ENCODE measurements at regions not wholly inside any gene's neighbourhood (a gene's known extent, or its start where the extent isn't known, plus 50 kb on each side); places are given as distances from the start of the nearest gene placed in this dataset.

GRCh38 chr6:105881608-105882007 lies 204.5 kb upstream of the PRDM1 start:
- 85 to 87% methylated on average over 3 of the region's 3 CpGs for WGBS, 2 donors
- Histone ChIP-seq H3K36me3 (no peaks in the 10 kb centered on the region), H3K9me3 (no peaks in the 10 kb centered on the region), H3K4me3 (no peak overlapping the region), H3K4me1 (no peaks in the 10 kb centered on the region), H3K27me3 (no peaks in the 10 kb centered on the region), H3K27ac (no peak overlapping the region)
- TF ChIP-seq EP300 (IDR thresholded peaks at IDR 0.05) (no peak), POLR2A (IDR thresholded peaks at IDR 0.05) (no peak), CTCF (IDR thresholded peaks at IDR 0.05) (no peak)
- no peak for DNase-seq (ENCODE audit: low spot score in 2 of 2)

- Histone ChIP-seq H3K27ac (peak overlapping the region in 1 of 4 donors; percentile 20), H3K4me1 (no peaks in the 10 kb centered on the region), H3K36me3 (no peaks in the 10 kb centered on the region), H3K4me3 (no peak overlapping the region), H3K27me3 (no peaks in the 10 kb centered on the region), H3K9me3 (no peaks in the 10 kb centered on the region)
- WGBS, 2 donors, result 71 to 85% methylated on average over 13 of the region's 13 CpGs
- peak in 1 of 2 donors; percentile 41 for DNase-seq (ENCODE audit: low spot score in 2 of 2)
- TF ChIP-seq EP300 (IDR thresholded peaks at IDR 0.05) (peak; percentile 87 to 92), CTCF (IDR thresholded peaks at IDR 0.05) (no peak)
Measured at GRCh38 chr6:105880030-105880492, 206.1 kb upstream of the PRDM1 start.

GRCh38 chr6:105879146-105879545 lies 207.0 kb upstream of the PRDM1 start:
- DNase-seq (ENCODE audit: low spot score in 2 of 2), result no peak
- no peak overlapping the region for H3K4me3 ChIP-seq
- H3K4me1 ChIP-seq, result no peaks in the 10 kb centered on the region
- peak overlapping the region in 1 of 4 donors; percentile 20 for H3K27ac ChIP-seq
- TF ChIP-seq EP300 (IDR thresholded peaks at IDR 0.05) (no peak), POLR2A (IDR thresholded peaks at IDR 0.05) (no peak), CTCF (IDR thresholded peaks at IDR 0.05) (no peak)
- H3K36me3 ChIP-seq, result no peaks in the 10 kb centered on the region
- H3K9me3 ChIP-seq, result no peaks in the 10 kb centered on the region
- WGBS, 2 donors, result 83 to 86% methylated on average over 2 of the region's 2 CpGs
- no peaks in the 10 kb centered on the region for H3K27me3 ChIP-seq

GRCh38 chr6:105875974-105876640 lies 210.0 kb upstream of the PRDM1 start:
- 44 to 58% methylated on average over 11 of the region's 11 CpGs for WGBS, 2 donors
- no peak for TF ChIP-seq POLR2A (IDR thresholded peaks at IDR 0.05)
- TF ChIP-seq EP300 (IDR thresholded peaks at IDR 0.05), result no peak
- TF ChIP-seq CTCF (IDR thresholded peaks at IDR 0.05), result no peak
- Histone ChIP-seq H3K4me1 (peaks cover 0 to 14% (median 4%) of the 10 kb centered on the region in 4 donors), H3K9me3 (no peaks in the 10 kb centered on the region), H3K4me3 (no peak overlapping the region), H3K36me3 (no peaks in the 10 kb centered on the region), H3K27ac (peak overlapping the region in 1 of 4 donors; percentile 14), H3K27me3 (no peaks in the 10 kb centered on the region)
- no peak for DNase-seq (ENCODE audit: low spot score in 2 of 2)

- 82 to 83% methylated on average over 8 of the region's 8 CpGs for WGBS, 2 donors
- H3K27ac ChIP-seq, result no peak overlapping the region
- no peaks in the 10 kb centered on the region for H3K9me3 ChIP-seq
- no peak for DNase-seq (ENCODE audit: low spot score in 2 of 2)
- H3K36me3 ChIP-seq, result no peaks in the 10 kb centered on the region
- no peaks in the 10 kb centered on the region for H3K27me3 ChIP-seq
- no peak overlapping the region for H3K4me3 ChIP-seq
- no peak for TF ChIP-seq CTCF (IDR thresholded peaks at IDR 0.05)
- TF ChIP-seq EP300 (IDR thresholded peaks at IDR 0.05), result no peak
- TF ChIP-seq POLR2A (IDR thresholded peaks at IDR 0.05), result no peak
- peaks cover 0 to 14% (median 4%) of the 10 kb centered on the region in 4 donors for H3K4me1 ChIP-seq
Measured at GRCh38 chr6:105874835-105875626, 211.1 kb upstream of the PRDM1 start.
